GM23248 (cell line): ENCODE measurements at regions not wholly inside any gene's neighbourhood (a gene's known extent, or its start where the extent isn't known, plus 50 kb on each side); places are given as distances from the start of the nearest gene placed in this dataset.

Experiments used
- EZH2 ChIP-seq: fragments of 200-600 bp; sonication (generic); IDR thresholded peaks from 2 replicates; pipeline ENCODE4 v1.6.1; 2018; ENCODE audit warnings: antibody characterized with exemption, mild to moderate bottlenecking; ENCODE audit not compliant: insufficient read depth, poor library complexity, severe bottlenecking
- EZH2phosphoT487 ChIP-seq: fragments of 200-600 bp; sonication (generic); IDR thresholded peaks from 2 replicates; pipeline ENCODE4 v1.6.1; 2018; ENCODE audit warnings: antibody characterized with exemption, moderate library complexity, mild to moderate bottlenecking, low read depth; ENCODE audit not compliant: insufficient read depth

DNA sequence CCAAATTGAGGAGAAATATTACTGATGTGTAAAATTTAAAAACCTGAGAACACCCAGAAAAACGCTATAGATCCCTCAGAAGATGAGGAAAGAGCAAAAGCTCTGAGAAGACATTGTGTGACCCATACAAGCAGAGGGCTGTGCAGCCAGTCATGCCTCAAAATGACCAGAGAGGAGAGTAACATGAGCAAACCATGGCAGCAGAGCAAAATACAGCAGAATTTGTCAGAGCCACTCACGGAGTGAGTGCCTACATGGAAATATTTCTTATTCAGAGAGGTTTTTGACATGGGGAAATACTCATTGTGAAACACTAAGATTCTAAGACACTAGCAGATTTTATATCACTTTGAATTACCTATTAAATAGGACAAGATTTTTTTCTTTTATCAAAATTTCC is 96.8 kb upstream of the DNAJC10 start:
- no peak for TF ChIP-seq EZH2phosphoT487
- no peak for TF ChIP-seq EZH2
